Left kidney (tissue), 1 donor: ENCODE measurements at regions not wholly inside any gene's neighbourhood (a gene's known extent, or its start where the extent isn't known, plus 50 kb on each side); places are given as distances from the start of the nearest gene placed in this dataset.
"Not testable (repeated sequence)": the region's sequence is repeated elsewhere in the genome, so short reads cannot be mapped to it uniquely, and the experiment has no call there.

Experiments
- DNase-seq: peaks from one replicate; pipeline ENCODE4 v3.0.0-alpha.2; 2013

DNA sequence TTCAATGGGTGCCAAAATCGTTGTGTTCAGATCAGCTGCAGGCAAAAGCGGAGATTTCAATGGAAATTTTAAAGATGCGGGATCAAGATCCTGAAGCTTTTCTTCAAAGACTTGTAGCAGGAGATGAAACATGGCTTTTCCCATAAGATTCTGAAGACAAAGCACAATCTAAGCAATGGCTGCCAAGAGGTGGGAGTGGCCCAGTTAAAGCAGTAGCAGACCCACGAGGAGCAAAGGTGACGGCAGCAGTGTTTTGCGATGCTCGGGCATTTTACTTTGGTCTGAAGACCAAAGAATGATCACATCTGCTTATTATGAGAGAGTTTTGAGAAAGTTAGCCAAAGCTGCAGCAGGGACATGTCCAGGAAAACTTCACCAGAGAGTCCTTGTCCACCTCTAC lies 222.9 kb downstream of the DSC3 start:
- DNase-seq = no peak

DNA sequence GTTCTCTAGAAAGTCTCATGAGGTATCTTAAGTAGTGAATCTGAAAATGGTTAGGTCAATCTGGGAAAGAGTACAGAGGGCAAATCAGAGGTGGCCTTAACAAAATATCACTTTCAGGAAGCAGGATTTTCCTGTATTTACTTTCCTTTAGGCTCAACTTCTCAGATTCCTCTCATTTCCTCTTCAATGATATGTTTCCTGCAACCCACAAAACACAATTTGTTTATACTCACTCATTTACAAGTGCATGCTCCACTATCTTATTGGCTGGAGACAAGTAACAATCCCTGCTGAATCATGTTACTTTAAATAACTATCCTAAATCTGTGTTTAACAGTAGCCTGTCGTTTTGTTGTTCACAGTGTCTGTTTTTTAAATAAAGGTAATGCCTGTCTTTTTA lies 228.1 kb downstream of the DSC3 start:
- no peak for DNase-seq

DNA sequence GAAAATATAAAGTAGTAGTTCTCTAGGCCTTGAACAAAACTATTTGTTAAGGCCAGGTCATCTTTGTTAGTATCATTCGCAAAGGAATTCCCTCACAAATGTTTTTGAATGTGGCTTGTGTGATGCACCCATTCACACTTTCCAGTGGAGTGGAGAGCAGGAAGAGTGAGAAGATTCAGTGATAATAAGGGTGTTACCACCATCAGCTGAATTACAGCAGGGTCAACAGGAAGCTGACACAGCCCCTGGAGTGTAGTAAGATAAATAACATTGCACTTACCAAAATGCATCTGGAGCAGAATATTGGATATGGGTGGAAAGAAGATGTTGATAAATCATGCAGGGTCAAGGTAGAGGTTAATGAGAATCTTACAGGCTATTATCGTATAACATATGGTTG lies 231.0 kb downstream of the DSC3 start:
- DNase-seq = no peak

DNA sequence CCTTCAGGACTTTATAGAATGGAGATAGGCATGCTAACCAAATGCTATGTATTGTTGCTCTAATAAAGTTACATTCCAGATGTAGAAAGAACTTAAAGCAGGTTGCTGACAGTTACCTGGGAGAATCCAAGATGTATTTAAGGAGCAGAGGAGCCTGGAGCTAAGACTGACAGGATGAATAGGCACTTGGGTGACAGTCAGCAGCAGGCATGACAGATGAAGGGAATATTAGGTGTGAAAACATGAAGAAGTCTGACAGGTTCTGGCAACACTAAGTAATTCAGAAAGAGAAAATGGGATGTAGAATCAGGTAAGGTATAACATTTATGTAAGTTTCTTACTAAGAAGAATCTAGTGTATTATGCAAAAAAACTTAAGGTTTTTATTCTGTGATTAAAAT lies 232.0 kb downstream of the DSC3 start:
- DNase-seq = no peak

DNA sequence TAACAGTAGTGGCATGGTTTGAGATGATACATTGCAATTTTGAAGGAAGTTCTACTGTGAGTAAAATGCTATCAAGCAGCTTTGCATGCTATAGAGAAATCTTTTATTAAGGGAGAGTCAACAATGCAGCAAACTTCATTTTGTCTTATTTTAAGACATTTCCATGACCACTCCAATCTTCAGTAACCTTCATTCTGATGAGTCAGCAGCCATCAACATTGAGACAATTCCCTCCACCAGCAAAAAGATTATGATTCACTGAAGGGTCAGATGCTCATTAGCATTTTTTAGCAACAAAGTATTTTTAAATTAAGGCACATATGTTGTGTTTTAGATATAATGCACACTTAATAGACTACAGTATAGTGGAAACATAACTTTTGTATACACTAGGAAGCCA lies 235.7 kb downstream of the DSC3 start:
- no peak for DNase-seq

DNA sequence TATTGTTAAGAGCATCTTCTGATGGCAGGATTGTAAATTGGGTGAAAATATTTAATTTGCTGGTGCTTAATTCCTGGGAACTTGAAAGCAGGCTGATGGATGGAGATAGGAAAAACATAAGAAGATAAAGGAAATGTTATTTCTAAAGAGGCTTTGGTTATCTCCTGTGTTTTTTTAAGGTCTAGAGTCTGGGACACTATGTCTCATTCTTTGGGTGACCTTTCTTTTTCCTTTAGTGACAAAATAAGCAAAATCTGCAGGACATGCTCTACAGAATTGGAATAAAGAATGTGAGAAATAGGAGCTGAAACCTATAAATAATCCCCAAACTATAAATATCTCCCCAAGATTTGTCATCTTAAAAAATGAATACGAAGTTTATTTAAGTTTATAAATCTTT lies 241.7 kb downstream of the DSC3 start:
- DNase-seq = no peak

DNA sequence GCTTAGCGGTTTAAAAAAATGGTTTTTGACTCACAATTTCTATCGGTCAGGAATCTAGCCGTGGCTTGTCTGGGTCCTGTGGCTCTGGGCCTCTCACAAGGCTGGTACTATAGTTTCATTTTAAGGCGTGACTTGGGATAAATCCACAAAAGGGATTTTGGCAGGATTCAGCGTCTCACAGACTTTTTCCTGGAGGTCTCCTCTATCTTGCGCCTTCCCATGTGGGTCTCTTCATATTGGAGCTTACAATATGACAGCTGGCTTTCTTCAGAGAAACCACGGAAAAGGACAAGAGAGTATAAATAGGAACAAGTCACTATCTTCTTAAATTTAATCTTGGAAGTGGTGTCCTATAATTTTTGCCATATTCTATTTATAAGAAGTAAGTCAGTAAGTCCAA lies 250.5 kb downstream of the DSC3 start:
- DNase-seq = no peak

DNA sequence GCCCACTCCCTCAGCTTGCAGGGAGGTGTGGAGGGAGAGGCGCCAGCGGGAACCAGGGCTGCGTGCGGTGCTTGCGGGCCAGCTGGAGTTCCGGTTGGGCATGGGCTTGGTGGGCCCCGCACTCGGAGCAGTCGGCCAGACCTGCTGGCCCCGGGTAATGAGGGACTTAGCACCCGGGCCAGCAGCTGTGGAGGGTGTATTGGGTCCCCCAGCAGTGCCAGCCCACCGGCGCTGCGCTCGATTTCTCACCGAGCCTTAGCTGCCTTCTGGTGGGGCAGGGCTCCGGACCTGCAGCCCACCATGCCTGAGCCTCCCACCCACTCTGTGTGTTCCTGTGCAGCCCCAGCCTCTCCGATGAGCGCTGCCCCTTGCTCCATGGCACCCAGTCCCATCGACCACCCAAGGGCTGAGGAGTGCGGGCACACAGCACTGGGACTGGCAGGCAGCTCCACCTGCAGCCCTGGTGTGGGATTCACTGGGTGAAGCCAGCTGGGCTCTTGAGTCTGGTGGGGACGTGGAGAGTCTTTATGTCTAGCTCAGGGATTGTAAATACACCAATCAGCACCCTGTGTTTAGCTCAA lies 254.0 kb downstream of the DSC3 start:
- DNase-seq = not testable (repeated sequence)

DNA sequence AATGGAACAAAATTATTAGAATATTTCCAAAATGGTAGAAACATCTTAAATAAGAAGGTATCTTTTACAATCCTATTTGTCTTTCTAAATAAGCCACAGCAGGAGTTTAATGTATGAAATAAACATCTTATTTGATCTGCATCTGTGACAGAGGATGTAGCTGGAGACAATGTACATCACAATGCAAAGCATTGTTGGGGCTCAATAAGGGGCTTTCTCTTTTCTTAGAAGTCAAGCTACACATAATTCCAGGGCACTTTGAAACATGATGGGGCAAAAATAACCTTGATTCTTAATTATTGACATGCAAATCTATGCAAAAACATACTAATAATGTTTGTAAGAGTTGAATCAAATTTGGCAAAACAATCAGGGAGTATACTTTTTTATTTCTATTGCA lies 255.1 kb downstream of the DSC3 start:
- no peak for DNase-seq

DNA sequence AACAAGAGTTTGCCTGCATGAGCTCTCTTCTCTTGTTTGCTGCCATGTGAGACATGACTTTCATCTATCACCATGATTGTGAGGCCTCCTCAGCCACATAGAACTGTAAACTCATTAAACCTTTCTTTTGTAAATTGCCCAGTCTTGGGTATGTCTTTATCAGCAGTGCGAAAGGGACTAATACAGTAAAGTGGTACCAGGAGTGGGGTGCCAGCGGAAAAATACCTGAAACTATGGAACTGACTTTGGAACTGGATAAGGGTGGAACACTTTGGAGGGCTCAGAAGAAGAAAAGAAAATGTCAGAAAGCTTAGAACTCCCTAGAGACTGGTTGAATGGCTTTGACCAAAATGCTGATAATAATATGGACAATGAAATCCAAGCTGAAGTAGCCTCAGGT lies 260.9 kb downstream of the DSC3 start:
- DNase-seq = no peak

DNA sequence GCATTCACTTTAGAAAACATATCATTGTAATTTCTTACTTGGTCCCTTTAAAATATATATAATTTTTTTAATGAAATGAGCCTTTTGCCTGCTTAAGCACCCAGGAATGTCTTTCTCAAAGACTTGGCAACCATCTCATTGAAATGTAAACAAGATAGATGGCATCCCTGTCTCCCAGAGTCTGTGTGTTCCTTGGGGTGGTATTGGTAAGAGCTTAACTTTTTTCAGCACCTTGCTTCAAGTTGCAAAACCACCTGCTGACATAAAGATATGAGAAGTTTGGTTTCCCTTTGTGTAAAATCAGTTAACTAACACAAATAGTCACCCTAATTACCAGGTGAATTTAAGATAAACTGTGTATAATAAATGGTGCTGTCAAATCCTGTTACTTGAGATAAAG lies 266.9 kb downstream of the DSC3 start:
- no peak for DNase-seq

DNA sequence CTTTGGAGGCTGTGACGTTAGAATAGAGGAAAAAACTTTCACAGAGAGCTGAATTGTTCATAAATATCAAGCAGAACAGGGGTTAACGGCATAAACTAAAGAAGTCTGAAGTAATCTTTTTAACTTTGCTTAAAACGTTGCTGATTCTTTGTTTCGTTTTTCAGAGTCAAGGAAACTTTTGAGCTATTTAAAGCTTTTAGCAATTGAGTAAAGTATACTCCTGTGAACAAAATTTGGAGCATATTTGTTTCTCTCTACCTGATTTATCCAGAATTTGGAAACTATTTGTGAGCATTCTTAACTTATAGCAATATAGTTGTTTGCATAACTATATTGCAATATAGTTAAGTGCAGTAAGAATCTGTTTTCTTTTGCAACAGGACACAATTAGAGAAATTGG lies 270.4 kb downstream of the DSC3 start:
- DNase-seq = not testable (repeated sequence)

DNA sequence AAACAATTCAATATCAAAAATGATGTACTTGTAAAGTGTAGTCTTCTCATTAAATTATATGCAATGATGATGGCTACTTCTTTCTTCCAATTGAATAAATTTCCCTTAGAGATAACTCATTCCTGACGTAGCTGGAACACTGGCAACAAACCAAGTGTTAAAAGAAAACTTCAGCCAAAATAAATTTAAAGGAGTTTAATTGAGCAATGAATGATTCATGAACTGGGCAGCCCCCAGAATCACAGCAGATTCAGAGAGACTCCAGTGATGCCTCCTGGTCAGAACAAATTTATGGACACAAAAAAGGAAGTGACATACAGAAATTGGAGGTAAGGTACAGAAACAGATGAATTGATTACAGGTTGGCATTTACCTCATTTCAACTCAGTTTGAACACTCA lies 276.5 kb downstream of the DSC3 start:
- no peak for DNase-seq

DNA sequence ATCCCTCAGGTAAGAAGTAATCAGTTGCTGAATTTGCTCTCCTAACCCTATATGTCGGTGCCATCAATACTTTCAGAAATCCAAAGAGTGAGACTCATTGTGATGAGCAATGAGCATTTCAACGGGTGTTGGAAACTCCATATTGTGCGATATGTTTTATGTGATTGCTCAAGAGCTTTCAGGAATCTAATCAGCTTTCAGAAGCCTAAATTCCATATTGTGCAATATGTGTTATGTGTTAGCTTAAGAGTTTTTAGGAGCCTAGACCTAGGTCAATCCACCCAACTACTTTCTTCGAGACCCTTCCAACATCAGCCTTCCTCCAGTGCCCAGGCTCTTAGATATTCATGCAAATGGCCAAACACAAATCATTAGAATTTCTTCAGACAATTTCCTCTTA lies 277.3 kb downstream of the DSC3 start:
- DNase-seq = no peak

DNA sequence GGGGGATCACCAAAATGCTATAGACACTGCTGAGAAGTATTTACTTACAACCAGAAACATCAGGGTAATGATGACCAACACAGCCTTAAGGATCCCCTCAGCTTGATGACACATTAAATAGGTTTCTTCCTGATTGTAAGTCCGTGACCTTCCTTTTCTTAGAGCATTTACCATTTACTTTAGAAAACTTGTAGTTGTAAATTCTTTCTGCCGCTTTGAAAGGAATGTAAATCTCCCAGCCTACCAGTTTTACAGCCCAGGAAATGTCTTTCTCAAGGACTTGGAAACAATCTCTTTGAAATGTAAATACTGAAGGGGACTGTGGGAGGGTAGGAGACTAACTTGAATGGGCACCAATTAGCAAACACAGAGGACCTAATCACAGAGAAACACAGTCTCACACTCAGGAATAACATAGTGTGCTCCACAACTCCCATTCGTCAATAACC lies 278.6 kb downstream of the DSC3 start:
- peak; percentile 50 for DNase-seq

DNA sequence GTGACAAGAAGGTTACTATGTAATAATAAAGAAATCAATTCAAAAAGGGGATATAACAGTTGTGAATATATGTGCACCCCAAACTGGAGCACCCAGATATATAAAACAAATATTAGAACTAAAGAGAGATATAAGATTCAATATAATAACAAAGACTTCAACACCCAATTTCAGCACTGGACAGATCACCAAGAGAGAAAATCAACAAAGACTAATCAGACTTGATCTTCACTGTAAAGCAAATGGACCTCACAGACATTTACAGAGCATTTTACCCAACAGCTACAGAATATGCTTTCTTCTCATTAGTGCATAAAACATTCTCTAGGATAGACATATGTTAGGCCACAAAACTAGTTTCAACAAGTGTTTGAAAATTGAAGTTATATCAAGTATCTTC lies 287.7 kb downstream of the DSC3 start:
- no peak for DNase-seq

DNA sequence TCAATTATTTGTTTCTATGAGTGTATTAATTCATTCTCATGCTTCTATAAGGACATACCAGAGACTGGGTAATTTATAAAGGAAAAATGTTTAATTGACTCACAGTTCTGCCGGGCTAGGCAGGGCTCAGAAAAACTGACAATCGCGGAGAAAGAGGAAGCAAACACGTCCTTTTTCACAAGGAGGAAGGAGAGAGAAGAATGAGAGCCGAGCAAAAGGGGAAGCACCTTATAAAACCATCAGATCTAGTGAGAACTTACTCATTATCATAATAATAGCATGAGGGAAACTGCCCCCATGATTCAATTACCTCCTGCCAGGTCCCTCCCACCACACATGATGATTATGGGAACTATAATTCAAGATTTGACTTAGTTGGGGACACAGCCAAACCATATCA lies 294.0 kb downstream of the DSC3 start:
- no peak for DNase-seq

DNA sequence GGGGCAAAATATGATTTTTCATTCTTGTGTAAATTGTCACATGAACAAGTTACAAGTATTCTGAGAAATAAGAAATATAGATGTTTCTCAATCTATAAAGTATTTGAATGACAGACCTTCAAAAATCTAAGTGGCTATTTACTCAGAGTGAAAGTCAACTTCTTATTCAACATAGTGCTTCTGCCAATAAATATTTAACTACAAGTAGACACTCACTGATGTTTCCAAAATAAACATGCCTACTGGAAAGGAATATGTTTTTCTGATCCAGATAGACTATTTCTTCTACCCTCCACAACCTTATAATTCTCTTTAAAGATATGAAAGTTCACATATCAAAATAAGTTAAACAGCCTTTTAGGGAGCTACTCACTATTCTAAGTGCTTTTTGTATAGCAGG lies 296.3 kb downstream of the DSC3 start:
- DNase-seq = no peak

DNA sequence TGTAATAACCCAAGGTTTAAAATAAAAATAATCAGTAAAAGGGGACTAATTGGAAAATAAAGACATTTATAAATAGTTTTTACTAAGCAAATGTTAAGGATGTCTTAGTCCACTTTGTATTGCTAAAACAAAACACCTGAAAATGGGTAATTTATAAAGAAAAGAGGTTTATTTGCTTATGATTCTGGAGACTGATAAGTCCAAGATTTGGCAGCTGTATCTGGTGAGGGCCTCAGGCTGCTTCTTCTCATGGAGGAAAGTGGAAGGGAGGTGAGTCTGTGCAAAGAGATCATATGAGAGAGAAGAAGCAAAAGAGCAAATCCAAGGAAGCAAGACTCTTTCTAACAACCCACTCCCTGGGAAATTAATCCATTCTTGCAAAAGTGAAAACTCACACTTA lies 299.5 kb downstream of the DSC3 start:
- no peak for DNase-seq

DNA sequence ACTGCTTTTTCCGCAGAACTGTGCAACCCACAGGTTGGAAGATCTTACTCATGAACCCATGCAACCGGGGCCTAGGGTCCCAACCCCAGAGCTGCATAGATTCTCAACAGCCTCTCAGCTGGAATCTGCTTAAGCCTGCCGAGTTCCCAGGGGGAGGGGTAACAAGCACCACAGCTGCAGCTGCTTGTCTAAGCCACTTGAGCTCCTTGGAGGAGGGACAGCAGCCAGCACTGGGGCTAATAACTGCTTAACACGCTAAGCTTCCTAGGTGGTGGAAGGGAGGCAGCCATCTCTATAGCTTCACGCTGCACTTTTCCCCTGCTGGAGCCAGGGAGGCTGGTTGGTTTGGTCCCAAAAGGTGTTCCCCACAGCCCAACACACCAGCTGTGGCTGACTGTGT lies 311.6 kb downstream of the DSC3 start:
- DNase-seq = no peak

DNA sequence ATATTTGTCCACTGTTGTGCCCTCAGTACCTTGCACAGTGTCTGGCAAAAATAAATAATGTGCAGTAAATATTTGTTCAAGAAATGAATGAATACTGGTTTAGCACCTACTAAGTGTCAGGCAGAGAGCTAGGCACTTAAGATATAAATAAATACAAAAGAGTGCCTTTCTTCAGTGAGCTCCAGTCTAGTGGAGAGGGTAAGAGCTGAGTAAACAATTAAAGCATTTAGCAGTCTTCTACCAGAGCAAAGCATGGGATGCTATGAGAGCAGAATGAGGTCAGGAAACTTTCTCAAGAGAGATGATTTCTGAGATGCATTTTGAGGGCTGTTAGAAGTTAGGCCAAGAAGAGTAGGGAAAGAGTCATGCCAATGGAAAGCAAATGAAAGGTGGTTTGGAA lies 314.7 kb downstream of the DSC3 start:
- no peak for DNase-seq

DNA sequence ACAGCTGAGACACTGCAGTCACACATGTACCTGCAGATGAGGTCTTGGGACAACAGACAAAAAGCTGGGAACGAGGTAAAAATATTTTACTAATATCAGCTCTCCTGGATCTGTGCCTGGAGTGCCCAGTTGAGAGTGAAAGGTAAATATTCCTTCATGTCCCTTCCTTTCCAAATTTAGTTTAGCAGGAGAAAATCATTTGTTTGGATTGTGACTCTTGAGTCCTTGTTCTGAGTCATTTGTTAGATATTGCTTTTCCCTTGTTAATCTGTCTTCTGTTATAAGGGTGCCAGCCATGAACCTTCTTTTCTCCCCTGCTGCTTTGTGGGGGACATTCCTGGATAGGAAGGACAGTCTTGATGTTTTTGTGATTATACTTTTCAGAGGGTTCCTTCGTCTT lies 329.2 kb downstream of the DSC3 start:
- no peak for DNase-seq

DNA sequence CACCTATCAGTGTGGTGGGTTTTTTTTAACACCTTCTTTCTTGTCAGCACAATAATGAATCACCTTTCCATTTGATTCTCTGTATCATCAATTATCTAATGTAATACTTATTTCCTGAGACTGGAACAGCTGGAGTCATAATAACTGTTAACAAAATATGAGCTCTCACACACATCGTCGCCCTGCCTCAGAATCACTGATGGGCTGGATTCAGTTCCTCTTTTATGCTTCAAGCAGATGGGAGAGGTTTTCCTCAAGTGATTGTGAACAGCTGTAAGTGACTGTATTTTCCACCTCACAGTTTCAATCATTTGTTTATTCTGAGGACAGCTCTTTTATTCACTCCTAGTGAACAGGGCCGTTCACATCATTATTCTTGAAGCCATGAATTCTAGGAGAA lies 330.2 kb downstream of the DSC3 start:
- no peak for DNase-seq

DNA sequence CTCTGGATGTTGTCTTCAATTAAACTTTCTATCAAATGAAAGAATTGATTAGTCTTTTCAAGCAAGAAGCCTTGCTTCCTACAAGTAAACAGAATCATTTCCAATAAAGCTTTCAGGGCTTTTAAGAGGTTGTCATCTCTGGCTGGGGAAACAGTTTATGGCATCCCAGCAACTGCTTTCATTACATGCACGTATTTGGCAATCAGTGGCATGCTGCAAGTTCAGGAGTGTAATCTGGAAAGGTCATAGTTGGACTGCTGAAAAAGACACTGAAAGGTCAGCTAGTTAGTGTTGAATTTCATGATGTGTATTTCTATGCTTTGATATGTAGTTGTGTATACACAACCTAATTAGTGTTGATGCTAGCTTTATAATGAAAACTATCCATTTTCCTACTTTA lies 332.9 kb downstream of the DSC3 start:
- no peak for DNase-seq

DNA sequence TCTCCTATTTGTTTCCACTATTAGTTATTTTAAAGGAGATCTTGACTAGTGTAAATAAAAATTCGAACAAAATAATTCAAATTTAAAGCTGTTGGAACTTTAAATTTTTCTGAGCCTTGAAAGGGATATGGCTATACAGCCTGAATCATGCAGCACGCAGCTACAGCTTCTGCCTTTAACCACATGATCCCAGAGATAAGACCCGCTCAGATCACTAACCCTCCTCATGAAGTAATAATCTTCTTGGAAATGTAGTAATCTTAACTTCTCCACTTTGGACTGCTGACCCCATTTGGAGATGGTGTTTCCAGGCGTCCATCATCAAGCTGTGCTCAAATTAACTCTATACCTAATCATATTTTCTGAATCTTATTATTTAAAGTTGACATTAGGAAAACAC lies 336.6 kb downstream of the DSC3 start:
- no peak for DNase-seq
